HG03066 (cell line): ENCODE measurements at regions not wholly inside any gene's neighbourhood (a gene's known extent, or its start where the extent isn't known, plus 50 kb on each side); places are given as distances from the start of the nearest gene placed in this dataset.

ENCODE experiments used
- ATAC-seq: cut with Tn5 transposase; IDR thresholded peaks from one replicate; pipeline ENCODE4 v1.9.1; 2021; ENCODE audit warnings: low read depth; ENCODE audit not compliant: unreplicated experiment

GRCh38 chr5:162474239-162474638, 406.7 kb downstream of the GABRG2 start:
- no peak for ATAC-seq

GRCh38 chr5:162484095-162484494, 416.5 kb downstream of the GABRG2 start:
- no peak for ATAC-seq

GRCh38 chr5:162484986-162485385, 417.4 kb downstream of the GABRG2 start:
- no peak for ATAC-seq

GRCh38 chr5:162485666-162486292, 418.2 kb downstream of the GABRG2 start:
- no peak for ATAC-seq

- no peak for ATAC-seq
Observed at GRCh38 chr5:162487528-162488525, 420.3 kb downstream of the GABRG2 start.

- ATAC-seq, result no peak
Observed at GRCh38 chr5:162496100-162496808, 428.7 kb downstream of the GABRG2 start.

- ATAC-seq, result no peak
Observed at GRCh38 chr5:162497455-162497854, 429.9 kb downstream of the GABRG2 start.

- ATAC-seq, result no peak
Observed at GRCh38 chr5:162502780-162503179, 435.2 kb downstream of the GABRG2 start.

GRCh38 chr5:162503796-162504195, 436.2 kb downstream of the GABRG2 start:
- no peak for ATAC-seq

GRCh38 chr5:162512935-162513565, 445.5 kb downstream of the GABRG2 start:
- ATAC-seq, result no peak

- no peak for ATAC-seq
Observed at GRCh38 chr5:162514116-162514515, 446.5 kb downstream of the GABRG2 start.

- ATAC-seq, result no peak
Observed at GRCh38 chr5:162520878-162521277, 453.3 kb downstream of the GABRG2 start.

- ATAC-seq, result no peak
Observed at GRCh38 chr5:162529209-162529608, 461.6 kb downstream of the GABRG2 start.

GRCh38 chr5:162529886-162530285, 462.3 kb downstream of the GABRG2 start:
- no peak for ATAC-seq

GRCh38 chr5:162543437-162543836, 475.9 kb downstream of the GABRG2 start:
- no peak for ATAC-seq

GRCh38 chr5:162544905-162545304, 477.3 kb downstream of the GABRG2 start:
- ATAC-seq, result no peak

- ATAC-seq, result no peak
Observed at GRCh38 chr5:162550236-162550635, 482.7 kb downstream of the GABRG2 start.

GRCh38 chr5:162558120-162558519, 490.5 kb downstream of the GABRG2 start:
- no peak for ATAC-seq

- no peak for ATAC-seq
Observed at GRCh38 chr5:162567644-162568043, 500.1 kb downstream of the GABRG2 start.

- no peak for ATAC-seq
Observed at GRCh38 chr5:162573758-162574157, 506.2 kb downstream of the GABRG2 start.

GRCh38 chr5:162591724-162592123, 524.2 kb downstream of the GABRG2 start:
- no peak for ATAC-seq
